Cardiac fibroblast (primary cell): ENCODE measurements at regions not wholly inside any gene's neighbourhood (a gene's known extent, or its start where the extent isn't known, plus 50 kb on each side); places are given as distances from the start of the nearest gene placed in this dataset.
A peak's percentile ranks its signal among the peaks of the same experiment; 100 is the strongest.

ENCODE experiments used
- DNase-seq, 2 donors: peaks; one replicate each; pipeline versions ENCODE4 v3.0.0 to v3.0.0-alpha.2; 2010; ENCODE audit warnings: low read depth in 2 of 2
- H3K4me3 ChIP-seq, 2 donors: replicated peaks in 1 of 2; 1 replicate in 1 of 2; 2 replicates in 1 of 2; pipeline ENCODE4 v1.5.1; 2011; ENCODE audit warnings: low read depth in 2 of 2, low read length in 2 of 2, mild to moderate bottlenecking in 2 of 2, moderate library complexity in 1 of 2
- CTCF ChIP-seq: IDR thresholded peaks from one replicate; pipeline ENCODE4 v1.5.1; 2011; ENCODE audit warnings: low read depth, mild to moderate bottlenecking, low read length, inconsistent platforms

GRCh38 chr15:62431008-62431797 lies 266.1 kb upstream of the C2CD4B start:
- TF ChIP-seq CTCF, result no peak
- DNase-seq, result no peak
- no peak overlapping the region for H3K4me3 ChIP-seq

- no peak for TF ChIP-seq CTCF
- DNase-seq, result no peak
Observed at GRCh38 chr15:62431817-62432216, 266.7 kb upstream of the C2CD4B start.

DNA sequence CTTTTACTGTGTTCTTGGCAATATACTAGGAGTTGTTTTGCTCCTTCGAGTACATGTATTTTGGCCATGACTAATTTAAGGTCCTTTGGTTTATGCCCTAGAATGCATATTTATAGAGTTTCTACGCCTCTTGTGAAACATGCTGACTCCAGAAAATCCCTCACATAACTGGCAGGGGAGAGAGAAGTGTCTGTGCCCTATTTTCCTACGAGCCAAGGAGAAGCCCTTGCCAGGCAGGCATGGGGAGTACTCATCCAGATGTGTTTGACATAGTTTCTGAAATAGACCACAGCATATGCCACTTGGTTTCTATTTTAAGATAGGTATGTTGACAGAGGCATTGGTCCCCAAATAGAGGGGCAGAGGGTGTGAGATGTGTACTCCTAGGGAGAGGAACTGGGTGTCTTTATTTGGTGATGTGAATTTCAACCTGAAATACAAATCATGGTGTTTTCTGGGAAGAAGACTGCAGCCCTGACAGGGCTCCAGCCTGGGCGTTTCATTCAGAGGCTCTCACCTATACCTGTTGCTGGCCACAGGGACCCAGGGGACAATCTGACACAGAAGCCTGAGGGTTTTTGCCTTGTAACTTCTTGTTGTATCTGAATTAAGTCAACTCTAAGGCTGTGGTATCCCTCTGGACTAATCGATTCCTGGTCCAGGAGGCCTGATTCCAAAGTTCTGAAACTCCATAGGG lies 267.8 kb upstream of the C2CD4B start:
- TF ChIP-seq CTCF, result no peak
- DNase-seq, result no peak

More at GRCh38 chr15:62431817-62432216, 266.7 kb upstream of the C2CD4B start:
- H3K4me3 ChIP-seq, result no peak overlapping the region

DNA sequence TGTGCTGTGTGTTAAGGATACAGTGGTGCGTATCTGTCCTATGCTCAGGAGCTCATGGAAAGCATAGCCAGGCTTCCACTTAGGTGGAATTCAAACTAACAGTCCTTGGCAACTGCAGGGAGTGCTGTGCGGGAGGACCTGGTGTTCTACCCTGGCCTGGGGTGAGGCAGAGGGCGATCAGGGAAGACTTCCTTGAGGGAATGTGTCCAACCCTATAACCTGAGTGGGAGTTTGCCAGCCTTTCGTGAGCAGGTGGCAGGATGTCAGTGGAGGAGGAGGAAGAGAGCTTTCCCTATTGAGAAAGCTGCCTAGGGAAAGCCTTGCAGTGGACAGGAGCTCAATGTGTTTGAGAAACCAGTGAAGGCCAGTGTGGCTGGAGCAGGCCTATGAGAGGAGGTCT lies 271.1 kb upstream of the C2CD4B start:
- H3K4me3 ChIP-seq, result no peak overlapping the region
- DNase-seq, result no peak
- TF ChIP-seq CTCF, result no peak

More for the DNA sequence above, 267.8 kb upstream of the C2CD4B start:
- H3K4me3 ChIP-seq, result no peak overlapping the region

GRCh38 chr15:62437753-62438152 lies 272.7 kb upstream of the C2CD4B start:
- no peak overlapping the region for H3K4me3 ChIP-seq
- no peak for TF ChIP-seq CTCF
- DNase-seq, result no peak

DNA sequence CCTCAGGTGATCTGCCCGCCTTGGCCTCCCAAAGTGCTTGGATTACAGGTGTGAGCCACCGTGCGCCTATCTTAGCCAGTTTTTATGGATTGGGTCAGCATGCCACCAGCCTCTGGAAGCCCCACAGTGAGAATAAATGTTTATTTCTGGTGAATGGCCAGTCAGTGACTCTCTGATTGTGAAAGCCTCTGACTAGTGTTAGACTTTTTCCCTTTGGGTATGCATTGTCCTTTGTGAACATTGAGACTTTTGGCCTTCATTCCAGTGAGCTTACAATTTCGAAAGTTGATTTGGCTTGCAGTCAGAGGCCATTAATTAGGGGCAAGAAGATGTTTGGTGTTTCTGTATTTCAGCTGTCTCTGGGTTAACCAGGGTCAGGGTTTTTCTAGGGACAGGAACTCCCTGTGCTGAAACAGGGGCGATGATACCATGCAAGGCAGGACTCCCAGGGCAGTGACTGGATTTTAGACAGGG lies 274.5 kb upstream of the C2CD4B start:
- no peak for TF ChIP-seq CTCF
- peak; percentile 55 to 64 for DNase-seq
- no peak overlapping the region for H3K4me3 ChIP-seq
